ENCODE measurements at regions not wholly inside any gene's neighbourhood (a gene's known extent, or its start where the extent isn't known, plus 50 kb on each side); places are given as distances from the start of the nearest gene placed in this dataset.

- no peaks in the 10 kb centered on the region for H3K9me2 ChIP-seq (ENCODE audit: insufficient read depth, low read length)
- H3K4me2 ChIP-seq (ENCODE audit: low read length): no peak overlapping the region
- H3K9me3 ChIP-seq (ENCODE audit: low read length): no peaks in the 10 kb centered on the region
- H2AFZ ChIP-seq (ENCODE audit: low read depth, low read length): no peak overlapping the region
- H3F3A ChIP-seq (ENCODE audit: insufficient read depth, low read length, poor library complexity, severe bottlenecking): no peaks in the 10 kb centered on the region
- no peaks in the 10 kb centered on the region for H3K79me2 ChIP-seq (replicated peaks; ENCODE audit: insufficient read depth, low read length)
- H3K27ac ChIP-seq (ENCODE audit: low read length): no peak overlapping the region
- H3K36me3 ChIP-seq (ENCODE audit: insufficient read depth, low read length): no peaks in the 10 kb centered on the region
- no peak overlapping the region for H3K9ac ChIP-seq (ENCODE audit: low read length)
- no peaks in the 10 kb centered on the region for H3K27me3 ChIP-seq (ENCODE audit: insufficient read depth, low read depth, low read length)
- TF ChIP-seq RAD21 (conservative IDR thresholded peaks at IDR 0.05): no peak
- no peak for TF ChIP-seq TAF1 (IDR thresholded peaks at IDR 0.05; ENCODE audit: low read depth)
- no peak for TF ChIP-seq SMC3 (conservative IDR thresholded peaks at IDR 0.05; ENCODE audit: poor library complexity)
- TF ChIP-seq EZH2 (IDR thresholded peaks at IDR 0.05; ENCODE audit: borderline replicate concordance, insufficient read depth, low read length, poor library complexity, severe bottlenecking): no peak
- TF ChIP-seq CTCF (IDR thresholded peaks at IDR 0.05; ENCODE audit: poor library complexity, severe bottlenecking): no peak
- no peak for TF ChIP-seq MXI1 (conservative IDR thresholded peaks at IDR 0.05; ENCODE audit: poor library complexity, severe bottlenecking)
- no peak for TF ChIP-seq EP300 (conservative IDR thresholded peaks at IDR 0.05; ENCODE audit: poor library complexity, severe bottlenecking)
- no peak for TF ChIP-seq POLR2AphosphoS5 (IDR thresholded peaks at IDR 0.05)
- TF ChIP-seq REST (IDR thresholded peaks at IDR 0.05; ENCODE audit: borderline replicate concordance): no peak
- H3K4me3 ChIP-seq (ENCODE audit: low read length): no peak overlapping the region
- no peaks in the 10 kb centered on the region for H4K20me1 ChIP-seq (ENCODE audit: insufficient read depth)
Observed at GRCh38 chr20:19022118-19022575, 190.3 kb upstream of the SLC24A3 start.

- Histone ChIP-seq H3K36me3 (ENCODE audit: insufficient read depth, low read length) (no peaks in the 10 kb centered on the region), H3K9me2 (ENCODE audit: insufficient read depth, low read length) (no peaks in the 10 kb centered on the region), H3K27ac (ENCODE audit: low read length) (no peak overlapping the region), H3K9me3 (ENCODE audit: low read length) (no peaks in the 10 kb centered on the region), H3K79me2 (replicated peaks; ENCODE audit: insufficient read depth, low read length) (no peaks in the 10 kb centered on the region), H3K4me2 (ENCODE audit: low read length) (no peak overlapping the region), H4K20me1 (ENCODE audit: insufficient read depth) (no peaks in the 10 kb centered on the region), H2AFZ (ENCODE audit: low read depth, low read length) (no peak overlapping the region), H3F3A (ENCODE audit: insufficient read depth, low read length, poor library complexity, severe bottlenecking) (no peaks in the 10 kb centered on the region), H3K27me3 (ENCODE audit: insufficient read depth, low read depth, low read length) (no peaks in the 10 kb centered on the region), H3K4me3 (ENCODE audit: low read length) (no peak overlapping the region), H3K9ac (ENCODE audit: low read length) (no peak overlapping the region)
- TF ChIP-seq TAF1 (IDR thresholded peaks at IDR 0.05; ENCODE audit: low read depth): no peak
- no peak for TF ChIP-seq CTCF (IDR thresholded peaks at IDR 0.05; ENCODE audit: poor library complexity, severe bottlenecking)
- no peak for TF ChIP-seq MXI1 (conservative IDR thresholded peaks at IDR 0.05; ENCODE audit: poor library complexity, severe bottlenecking)
- TF ChIP-seq REST (IDR thresholded peaks at IDR 0.05; ENCODE audit: borderline replicate concordance): no peak
- no peak for TF ChIP-seq RAD21 (conservative IDR thresholded peaks at IDR 0.05)
- no peak for TF ChIP-seq EP300 (conservative IDR thresholded peaks at IDR 0.05; ENCODE audit: poor library complexity, severe bottlenecking)
- no peak for TF ChIP-seq SMC3 (conservative IDR thresholded peaks at IDR 0.05; ENCODE audit: poor library complexity)
- TF ChIP-seq EZH2 (IDR thresholded peaks at IDR 0.05; ENCODE audit: borderline replicate concordance, insufficient read depth, low read length, poor library complexity, severe bottlenecking): no peak
- no peak for TF ChIP-seq POLR2AphosphoS5 (IDR thresholded peaks at IDR 0.05)
Observed at GRCh38 chr20:19022791-19023448, 189.5 kb upstream of the SLC24A3 start.

All from neural cell (in vitro differentiated cells).